Suppressor macrophage treated with lipopolysaccharide for 1 hour (primary cell): ENCODE measurements at regions not wholly inside any gene's neighbourhood (a gene's known extent, or its start where the extent isn't known, plus 50 kb on each side); places are given as distances from the start of the nearest gene placed in this dataset.
"Not testable (repeated sequence)": the region's sequence is repeated elsewhere in the genome, so short reads cannot be mapped to it uniquely, and the experiment has no call there.

ENCODE experiments used
- DNase-seq, 3 donors: peaks; one replicate each; pipeline ENCODE4 v3.0.0-alpha.2; 2020 to 2022

DNA sequence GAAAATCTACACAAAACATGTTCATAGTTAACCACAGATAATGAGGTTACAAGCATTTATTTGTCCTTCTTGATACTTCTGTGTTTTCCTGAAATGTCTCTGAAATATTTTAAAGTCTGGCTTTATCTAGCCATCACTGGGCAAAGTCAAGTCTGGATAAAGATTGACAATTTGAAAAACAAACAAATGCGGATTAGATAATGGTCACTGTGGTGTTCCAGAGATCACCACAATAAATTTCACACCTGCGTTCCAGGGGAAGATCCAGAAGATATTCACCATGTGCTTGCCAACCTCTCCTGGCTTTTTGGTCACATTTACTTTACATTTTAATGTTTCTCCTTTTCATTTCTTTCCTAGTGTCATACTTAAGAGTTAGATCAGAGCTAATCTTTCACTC is 109.7 kb upstream of the CCDC28A start:
- no peak for DNase-seq

DNA sequence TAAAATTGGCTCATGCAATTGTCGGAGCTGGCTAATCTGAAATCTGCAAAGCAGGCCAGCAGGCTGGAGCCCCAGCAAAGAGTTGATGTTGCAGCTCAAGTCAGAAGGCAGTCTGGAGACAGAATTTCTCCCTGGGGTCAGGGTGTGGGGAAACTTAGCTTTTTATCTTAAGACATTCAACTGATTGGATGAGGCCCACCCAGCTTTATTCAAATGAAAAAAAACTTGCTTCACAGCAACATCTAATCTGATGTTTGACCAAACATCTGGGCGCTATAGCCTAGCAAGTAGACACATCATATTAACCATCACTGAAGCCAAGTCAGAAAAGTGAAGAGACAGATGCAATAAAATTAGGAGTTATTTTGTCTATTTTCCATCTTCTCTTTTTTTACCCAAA is 108.8 kb upstream of the CCDC28A start:
- no peak for DNase-seq

DNA sequence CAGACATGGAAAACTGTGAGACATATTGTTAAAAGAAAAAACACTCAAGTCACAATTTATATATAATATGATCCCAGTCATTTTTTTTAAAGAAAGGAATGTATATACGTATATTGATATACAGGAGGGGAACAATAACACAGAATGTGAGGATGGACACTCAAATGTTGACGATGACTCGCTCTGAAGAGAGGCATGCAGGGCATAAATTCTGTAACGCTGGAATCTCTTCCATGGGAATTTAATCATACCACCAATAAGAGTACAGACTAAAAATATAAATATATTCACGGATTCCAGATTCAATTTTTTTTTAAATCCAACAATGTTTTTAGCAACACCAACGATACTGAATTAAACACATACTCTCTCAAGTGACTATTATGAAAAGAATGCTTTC is 106.9 kb upstream of the CCDC28A start:
- no peak for DNase-seq

DNA sequence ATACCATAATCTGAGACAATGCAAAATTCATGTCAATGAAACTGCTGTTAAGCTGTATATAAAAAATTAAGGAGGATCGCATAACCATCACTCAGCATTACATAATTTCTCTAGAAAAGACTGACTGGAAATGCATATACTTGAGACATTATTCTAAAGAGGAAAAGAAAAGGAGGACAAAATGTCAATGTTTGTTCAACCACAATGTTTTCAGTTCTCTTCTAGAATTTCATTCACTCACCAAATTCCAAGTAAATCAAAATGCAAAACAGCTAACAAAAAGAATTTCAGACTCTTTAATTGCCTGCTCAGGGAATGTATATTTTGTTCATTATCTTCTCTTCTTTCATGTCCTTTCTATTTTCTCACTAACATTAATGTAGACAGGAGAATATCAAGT is 106.2 kb upstream of the CCDC28A start:
- DNase-seq: no peak

DNA sequence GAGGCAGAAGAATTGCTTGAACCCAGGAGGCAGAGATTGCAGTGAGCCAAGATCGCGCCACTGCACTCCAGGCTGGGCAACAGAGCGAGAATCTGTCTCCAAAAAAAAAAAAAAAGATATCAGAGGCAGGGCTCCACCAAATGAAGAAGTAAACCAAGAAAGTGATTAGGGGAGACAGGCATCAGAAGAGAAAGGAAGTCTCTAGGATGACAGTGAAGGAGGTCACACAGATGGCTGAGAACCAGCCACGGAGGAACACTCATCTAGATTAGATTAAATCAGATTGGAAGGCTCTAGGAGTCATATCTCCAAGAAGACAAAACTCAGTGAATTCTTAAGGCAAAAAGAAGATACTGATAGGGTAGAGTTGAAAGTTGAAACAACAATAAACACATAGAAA is 102.2 kb upstream of the CCDC28A start:
- peak; percentile 18 to 38 (median 33) for DNase-seq

DNA sequence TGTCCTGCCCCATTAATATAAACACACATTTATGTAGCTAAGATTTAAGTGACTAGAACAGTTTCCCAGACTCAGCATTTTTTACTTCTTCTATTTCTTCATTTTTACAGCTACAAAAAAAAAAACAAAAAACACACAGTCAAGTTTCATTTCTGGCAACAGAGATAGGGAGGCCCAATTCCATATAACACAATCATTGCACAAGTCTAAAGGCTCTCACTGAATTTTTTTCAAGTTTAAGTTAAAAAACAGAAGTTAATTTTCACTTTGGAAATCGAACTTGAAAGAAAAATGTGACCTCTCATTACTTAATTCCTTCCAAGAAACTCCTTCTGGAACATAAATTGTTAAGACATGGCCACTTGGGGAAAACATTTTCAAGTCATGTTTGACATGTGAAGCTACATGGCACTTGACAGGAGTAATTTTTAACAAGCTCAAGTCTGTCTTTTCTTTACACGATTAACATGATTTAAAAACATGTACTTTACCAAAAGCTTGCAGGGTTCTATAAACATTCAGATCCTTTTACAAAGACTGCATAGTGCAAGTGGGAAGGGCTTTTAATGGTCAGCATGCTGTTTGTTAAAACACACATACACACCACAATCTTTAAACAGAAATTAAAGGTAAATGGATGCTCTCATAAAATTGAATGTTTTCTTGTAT is 100.1 kb upstream of the CCDC28A start:
- peak; percentile 51 to 89 (median 78) for DNase-seq

DNA sequence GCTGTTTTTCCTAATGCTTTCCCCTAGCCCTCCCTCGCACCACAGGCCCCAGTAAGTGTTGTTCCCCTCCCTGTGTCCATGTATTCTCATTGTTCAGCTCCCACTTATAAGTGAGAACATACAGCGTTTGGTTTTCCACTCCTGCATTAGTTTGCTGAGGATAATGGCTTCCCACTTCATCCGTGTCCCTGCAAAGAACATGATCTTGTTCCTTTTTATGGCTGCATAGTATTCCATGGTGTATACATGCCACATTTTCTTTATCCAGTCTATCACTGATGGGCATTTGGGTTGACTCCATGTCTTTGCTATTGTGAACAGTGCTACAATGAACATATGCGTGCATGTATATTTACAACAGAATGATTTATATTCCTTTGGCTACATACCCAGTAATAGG is 99.1 kb upstream of the CCDC28A start:
- DNase-seq: not testable (repeated sequence)

DNA sequence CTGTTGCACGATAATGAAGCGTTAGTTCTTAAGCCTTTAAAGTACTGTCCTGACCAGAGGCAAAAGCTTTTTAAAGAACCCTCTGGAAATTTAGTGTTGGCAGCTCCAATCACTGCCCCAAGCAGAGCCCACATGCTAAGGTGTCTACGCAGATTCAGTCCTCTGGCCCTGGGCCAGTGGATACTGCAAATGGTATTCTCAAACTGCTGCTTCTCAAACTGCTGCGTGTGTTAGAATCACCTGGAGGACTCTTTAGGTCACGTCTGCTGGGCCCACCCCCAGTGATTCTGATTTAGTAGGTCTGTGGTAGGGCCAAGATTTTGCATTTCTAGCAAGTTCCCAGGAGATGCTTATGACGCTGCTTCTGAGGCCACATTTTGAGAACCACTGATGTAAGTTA is 96.0 kb upstream of the CCDC28A start:
- no peak for DNase-seq

DNA sequence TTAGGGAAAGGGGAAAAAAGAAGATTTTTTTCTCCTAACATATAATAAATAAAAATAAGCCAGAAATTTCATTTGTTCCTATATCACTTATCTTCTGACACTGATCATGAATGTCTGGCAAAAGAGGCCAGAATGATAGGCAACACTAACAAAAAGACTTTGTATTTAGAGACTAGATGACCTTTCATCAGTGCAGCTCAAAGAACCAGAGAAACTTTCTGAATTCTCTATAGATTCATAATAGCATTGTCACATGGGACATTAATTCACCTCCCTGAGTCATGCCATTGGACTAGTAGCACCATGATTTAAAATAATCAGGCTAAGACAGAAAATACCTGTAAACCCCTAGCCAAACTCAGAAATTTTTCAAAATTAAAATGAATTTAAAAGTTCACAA is 95.4 kb upstream of the CCDC28A start:
- DNase-seq: no peak

DNA sequence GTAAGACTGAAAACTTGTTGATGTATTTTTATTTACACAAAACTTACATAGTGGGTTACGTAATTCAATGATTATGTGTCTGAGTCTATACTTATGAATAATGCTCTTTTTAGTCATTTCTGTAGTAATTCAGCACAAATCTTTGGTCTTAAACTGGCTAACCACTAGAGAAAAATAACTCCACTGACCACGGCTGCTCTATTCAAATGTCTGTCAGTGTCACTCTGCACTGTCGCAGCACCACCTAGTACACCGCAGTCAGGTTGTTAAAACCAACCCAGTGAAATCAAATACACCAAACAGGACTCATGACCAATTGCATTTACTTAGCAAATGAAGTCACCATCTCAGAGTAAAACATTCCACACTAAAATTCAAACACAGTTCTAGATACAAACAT is 93.5 kb upstream of the CCDC28A start:
- peak in 1 of 3 donors; percentile 35 for DNase-seq

DNA sequence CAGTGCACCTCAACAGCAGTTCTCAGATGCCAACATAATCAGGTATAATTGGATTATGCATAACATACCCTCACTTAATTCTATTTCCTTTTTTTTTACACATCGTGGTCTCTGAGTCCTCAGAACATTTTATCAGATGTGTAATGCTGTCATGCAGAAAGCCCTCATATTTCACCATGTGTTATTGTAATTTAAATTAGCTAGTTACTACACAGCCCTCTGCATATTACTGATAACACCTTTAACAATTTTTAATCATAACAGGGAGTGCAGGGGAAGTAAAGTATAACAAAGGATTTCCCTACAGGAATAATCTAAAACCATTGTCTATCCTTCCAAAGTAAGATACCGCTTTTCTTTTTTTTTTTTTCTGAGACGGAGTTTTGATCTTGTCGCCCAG is 91.9 kb upstream of the CCDC28A start:
- no peak for DNase-seq

DNA sequence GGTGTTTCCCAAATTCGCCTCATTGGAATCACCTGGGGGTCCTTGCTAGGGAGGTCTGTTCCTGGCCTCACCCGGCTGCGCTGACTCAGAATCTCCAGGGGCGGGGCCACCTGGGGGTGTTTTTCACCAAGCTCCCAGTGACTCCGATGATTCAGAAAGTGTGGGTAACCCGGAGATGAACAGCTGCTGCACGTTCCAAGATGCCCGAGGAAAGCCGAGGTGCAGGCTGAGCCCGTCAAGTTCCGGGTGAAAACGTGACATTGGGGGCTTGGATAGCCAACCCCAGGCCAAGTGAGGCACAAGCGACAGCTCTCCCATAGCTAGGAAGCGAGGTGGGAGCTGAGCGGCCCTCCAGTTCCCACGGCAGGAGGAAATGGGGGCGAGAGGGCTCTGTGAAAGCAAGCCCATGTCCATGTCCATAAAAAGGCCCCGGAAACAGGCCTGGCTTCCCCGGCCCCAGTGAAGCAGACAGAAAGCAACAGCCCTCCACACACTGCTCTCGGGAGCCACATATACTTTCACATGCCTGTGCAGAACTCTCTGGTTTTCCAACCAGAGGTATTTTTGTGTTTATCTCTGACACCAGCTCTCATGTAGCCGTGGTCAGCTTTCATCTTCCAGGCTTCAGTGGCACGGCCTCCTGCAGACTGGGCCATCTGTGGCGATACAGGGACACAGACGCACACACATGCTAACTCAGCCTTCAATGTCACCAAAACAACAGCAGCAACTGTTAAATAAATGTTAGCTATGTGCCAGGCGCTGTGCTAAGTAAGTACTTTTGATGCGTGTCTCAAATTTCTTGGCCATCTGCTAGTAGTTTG is 90.7 kb upstream of the CCDC28A start:
- DNase-seq: no peak

DNA sequence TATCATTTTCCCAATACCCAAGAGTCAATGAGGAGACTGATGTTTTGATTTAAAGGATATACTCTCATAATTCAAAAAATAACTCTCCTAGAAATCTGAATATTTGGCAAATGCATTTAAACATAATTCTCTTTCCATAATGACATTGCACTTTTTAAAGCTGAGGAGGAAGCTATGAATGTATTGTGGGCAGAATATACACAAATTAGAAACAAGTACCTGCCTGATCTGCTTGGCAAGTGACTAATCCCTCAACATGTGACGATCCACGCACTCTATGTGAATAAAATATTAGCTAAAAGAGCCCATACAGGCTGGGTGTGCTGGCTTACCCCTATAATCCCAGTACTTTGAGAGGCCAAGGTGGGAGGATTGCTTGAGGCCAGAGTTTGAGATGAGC is 88.3 kb upstream of the CCDC28A start:
- DNase-seq: no peak

DNA sequence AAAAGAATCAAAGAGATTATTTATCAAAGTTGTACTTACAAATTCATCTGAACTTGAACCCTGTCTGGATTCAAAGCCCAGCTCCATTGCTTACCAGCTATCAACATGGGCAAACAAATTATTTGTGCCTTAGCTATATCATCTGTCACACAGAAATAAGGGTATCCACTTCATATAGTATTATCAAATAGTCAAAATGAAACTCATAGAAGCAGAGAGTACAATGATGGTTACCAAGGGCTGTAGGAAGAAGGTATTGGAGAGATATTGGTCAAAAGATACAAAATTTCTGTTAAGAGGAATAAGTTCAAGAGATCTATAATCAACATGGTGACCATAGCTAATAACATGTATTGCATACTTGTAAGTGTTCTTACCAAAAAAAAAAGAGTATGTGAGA is 87.8 kb upstream of the CCDC28A start:
- no peak for DNase-seq

DNA sequence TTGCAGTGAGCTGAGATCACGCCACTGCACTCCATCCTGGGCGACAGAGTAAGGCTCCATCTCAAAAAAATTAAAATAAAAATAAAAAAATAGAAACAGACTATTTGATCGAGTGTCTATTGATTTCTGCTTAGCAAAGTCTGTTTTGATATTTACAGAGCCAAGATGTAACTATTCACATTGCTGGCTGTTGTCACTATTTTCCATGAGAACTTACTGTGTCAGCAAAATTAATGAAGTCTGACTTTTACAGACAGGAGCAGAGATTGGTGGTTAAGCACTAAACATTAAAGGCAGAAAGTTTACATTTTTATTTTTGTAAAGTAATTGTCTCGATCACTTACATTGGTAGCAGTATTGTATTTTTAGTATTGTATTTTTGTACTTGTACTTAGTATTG is 85.0 kb upstream of the CCDC28A start:
- no peak for DNase-seq

DNA sequence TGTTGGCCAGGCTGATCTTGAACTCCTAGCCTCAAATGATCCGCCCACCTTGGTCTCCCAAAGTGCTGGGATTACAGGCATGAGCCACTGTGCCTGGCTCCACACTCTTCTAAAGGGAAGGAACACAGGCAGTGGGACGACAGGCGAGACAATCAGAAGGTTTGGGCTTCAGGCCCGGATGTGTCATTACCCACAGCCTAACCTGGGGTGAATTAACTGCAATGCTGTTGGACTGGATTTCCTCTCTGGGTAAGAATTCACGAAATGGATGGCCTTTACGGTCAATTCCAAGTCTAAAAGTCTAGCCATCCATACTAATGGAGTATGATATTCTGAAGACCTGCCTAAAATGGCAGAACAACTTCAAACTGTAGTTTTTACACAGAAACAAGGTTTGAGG is 83.7 kb upstream of the CCDC28A start:
- no peak for DNase-seq

DNA sequence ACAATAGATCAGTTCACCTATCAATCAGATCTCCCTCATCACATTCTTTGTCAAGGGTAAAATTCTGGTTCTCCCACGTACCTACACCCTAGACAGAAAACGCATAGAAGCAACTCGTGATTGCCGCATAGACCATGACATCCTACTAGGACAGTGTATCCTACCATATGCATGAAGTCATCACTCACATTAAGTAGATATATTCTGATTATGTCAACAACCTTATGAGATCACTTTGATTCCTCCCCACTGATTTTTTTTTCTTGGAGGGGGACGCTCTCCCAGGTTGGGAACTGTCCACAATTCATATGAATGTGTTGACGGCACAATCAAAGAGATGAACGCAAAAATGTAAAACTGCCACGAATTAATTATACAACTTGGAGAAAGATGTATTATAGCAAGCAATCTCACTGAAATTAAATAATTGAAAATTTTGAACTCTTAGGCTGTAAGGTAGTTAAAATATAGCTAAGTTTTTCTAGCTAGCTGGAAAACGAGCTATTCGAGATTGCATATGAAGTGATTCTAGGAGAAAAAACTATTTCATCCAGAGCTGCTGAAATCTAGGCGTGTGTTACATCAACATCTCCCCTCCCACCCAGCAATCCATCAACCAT is 82.5 kb upstream of the CCDC28A start:
- no peak for DNase-seq

DNA sequence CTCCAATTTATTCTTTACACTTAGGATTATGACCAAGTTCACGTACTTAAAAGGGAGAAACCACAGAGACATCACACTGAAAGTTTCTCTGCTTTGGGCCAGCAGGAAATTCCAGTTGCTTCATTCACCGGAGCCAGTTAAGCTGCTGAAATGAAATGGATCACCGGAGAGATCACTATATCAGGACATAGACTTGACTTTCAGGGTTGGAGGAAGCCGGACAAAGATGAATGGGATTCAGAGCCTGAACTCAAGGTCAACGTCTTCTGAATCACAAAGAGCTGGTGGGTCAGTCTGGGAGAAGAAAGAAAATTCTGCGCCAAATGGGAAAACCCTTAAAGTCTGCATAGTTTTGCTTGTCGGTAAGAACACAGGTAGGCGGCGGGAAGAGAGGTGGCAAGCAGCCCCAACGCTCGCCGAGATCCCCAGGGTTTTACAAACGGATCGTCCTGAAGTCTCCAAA is 81.9 kb upstream of the CCDC28A start:
- peak; percentile 40 to 67 (median 46) for DNase-seq

DNA sequence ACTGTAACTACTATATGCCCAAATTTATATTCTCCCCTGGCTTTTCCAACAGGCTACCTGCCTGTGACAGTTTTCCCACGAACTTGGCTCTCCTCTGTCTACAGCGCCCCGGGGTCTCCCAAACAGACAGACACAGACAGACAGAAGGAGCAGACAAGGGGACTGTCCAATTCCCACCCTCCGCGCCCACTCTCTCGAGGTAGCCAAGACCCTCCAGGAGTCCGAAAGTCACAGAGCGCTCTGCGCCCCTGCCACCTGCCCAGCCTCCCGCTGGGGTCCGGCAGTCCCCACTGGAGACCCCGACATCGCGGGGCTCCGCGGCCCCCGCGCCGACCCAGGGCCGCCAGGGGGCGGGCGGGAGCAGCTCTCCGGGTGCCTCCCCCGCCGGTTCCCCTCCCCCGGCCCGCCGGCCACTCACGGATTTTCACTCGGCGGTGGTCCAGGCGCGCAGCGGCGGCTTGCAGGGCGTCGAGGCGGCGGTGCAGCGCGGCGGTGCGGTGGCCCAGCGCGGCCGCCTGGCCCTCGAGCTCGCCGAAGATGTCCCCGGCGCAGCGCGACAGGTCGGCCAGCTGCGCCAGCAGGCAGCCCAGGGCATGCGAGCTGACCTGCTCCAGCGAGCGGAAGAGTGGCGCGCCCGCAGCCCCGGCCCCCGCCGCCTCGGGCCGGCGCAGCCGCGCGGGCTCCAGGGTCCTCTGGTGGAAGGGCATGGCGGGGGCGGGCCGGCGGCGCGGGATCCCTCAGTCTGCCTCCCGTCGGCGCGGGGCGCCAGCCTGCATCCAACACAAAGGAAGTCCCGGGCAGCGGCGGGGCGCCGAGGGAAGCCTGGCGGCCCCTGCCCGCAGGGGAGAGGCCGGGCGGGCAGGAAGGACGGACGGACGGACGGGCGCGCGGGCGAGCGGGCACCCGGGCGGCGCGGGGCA is 81.3 kb upstream of the CCDC28A start:
- DNase-seq: peak; percentile 63 to 92 (median 82)

DNA sequence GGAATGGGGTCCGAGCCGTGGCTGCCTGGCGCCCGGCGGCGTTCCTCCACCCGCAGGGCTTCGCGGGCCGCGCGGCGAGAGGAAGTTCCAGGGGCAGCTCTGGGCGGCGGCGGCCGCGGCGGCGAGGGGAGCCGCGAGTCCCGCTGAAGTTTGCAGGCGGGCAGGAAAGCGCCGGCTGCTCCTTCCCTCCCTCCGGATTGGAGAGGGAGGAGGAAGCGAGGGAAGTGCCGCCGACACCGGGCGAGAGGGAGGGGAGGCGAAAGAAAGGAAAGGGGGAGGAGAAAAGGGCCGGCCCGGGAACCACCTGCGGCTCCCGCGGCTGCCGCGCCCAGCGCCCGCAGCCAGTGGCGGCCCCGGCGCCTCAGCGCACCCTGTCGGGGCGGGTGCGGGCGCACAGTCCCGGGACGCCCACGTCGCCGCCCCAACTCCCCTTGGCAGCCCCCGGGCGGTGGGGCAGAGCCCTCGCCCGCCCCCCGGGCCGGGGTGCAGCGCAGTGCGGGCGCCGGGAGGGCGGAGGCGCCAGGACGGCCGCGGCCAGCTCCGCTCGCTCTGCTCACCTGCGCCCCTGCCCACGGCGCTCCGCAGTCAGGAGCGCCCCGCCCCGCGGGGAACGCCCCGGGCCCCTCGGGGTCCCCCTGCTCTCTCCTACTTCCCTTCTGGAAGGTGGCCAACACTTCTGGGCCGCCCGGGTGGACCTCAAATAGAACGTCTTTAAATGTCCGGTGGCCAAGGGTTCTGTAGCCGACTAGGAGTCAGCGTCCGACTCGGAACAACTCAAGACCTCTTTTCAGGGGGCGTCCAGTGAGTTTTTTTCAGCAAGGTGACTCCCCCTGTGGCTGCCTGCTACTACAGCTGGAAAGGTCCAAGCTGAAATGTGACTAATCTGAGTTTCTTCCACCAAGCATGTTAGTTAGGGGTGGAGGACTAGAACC is 80.3 kb upstream of the CCDC28A start:
- peak; percentile 69 to 86 (median 69) for DNase-seq

DNA sequence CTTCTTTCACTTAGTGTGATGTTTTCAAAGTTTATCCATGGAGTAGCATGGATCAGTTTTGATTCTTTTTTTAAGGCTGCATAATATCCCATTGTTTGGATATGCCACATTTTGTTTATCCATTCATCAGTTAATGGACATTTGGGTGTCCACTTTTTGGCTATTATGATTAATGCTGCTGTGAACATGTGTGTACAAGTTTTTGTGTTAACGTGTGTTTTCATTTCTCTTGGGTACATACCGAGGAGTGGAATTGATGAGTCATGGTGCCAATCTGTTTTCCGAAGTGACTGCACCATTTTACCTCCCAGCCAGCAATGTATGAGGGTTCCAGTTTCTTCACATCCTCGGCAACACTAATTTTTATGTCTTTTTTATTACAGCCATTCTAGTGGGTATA is 78.4 kb upstream of the CCDC28A start:
- DNase-seq: no peak

DNA sequence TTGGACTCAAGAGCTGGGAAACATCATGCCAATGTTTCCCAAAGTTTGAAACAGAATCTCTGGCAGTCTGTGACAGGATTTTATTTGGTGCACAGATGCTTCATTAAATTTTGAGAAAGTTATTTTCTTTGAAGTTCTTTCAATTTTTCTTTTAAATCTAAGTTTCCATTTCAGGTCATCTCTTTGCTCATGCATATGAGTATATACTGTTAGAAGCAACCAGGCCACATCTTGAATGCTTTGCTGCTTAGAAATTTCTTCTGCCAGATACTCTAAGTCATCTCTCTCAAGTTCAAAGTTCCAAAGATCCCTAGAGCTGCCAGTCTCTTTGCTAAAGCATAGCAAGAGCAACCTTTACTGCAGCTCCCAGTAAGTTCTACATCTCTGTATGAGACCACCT is 59.1 kb upstream of the CCDC28A start:
- no peak for DNase-seq
